Right lobe of liver (tissue), 4 donors: ENCODE measurements at regions not wholly inside any gene's neighbourhood (a gene's known extent, or its start where the extent isn't known, plus 50 kb on each side); places are given as distances from the start of the nearest gene placed in this dataset.

Experiments used
- CTCF ChIP-seq, 4 donors: fragments of 200-600 bp in 3 of 4; fragments of 450-650 bp in 1 of 4; IDR thresholded peaks; one replicate each; pipeline versions ENCODE4 v1.5.1 to v1.8.0; 2016 to 2022; ENCODE audit warnings: antibody characterized with exemption in 4 of 4, mild to moderate bottlenecking in 2 of 4
- POLR2A ChIP-seq: fragments of 450-650 bp; IDR thresholded peaks from one replicate; pipeline ENCODE4 v1.6.1; 2017; ENCODE audit warnings: antibody characterized with exemption, mild to moderate bottlenecking
- donor health status: DM: no; HTN: no; CAD: no.
- donor health status: DM: no; HTN: no; CAD: no.
- donor health status: DM: no; HTN: yes; CAD: no.

- TF ChIP-seq CTCF (IDR thresholded peaks at IDR 0.05) (no peak), POLR2A (no peak)
Observed at GRCh38 chr2:65710356-65710755, 278.0 kb upstream of the SPRED2 start.
